ENCODE measurements at regions not wholly inside any gene's neighbourhood (a gene's known extent, or its start where the extent isn't known, plus 50 kb on each side); places are given as distances from the start of the nearest gene placed in this dataset.

DNA sequence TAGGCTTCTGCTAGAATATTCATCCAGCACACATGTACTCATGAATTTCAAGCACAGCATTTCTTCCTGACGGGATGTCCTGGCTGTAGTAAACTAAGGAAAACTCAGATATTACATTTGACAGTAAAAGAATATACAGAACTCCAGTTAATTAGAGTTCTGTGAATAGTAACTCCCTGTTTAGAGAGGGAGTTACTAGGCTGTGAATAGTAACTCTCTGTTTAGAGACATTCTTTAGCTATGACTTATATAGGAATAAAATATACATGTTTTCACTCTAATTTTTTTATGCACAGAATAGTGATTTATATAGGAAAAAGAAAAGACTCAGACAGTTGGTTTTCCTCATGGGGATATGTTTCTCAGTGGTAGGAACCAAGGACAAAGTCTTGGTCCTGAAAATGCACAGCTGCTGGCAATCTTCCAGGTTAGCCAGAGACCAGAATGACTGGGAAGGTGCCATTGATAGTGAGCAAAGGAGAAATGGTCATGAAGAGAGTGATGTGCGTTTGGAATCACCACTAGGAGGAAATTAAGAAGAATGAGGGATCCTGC, 480.7 kb upstream of the THBS1 start:
- Histone ChIP-seq H3K9me3 (ENCODE audit: control insufficient read depth, insufficient read depth, low read length) (no peaks in the 10 kb centered on the region), H3K4me3 (ENCODE audit: low read length) (no peak overlapping the region), H3K4me2 (ENCODE audit: low read length) (no peak overlapping the region), H3F3A (ENCODE audit: control insufficient read depth, insufficient read depth) (no peaks in the 10 kb centered on the region), H4K20me1 (ENCODE audit: control insufficient read depth, insufficient read depth, low read depth, low read length) (no peaks in the 10 kb centered on the region), H3K36me3 (ENCODE audit: control insufficient read depth, low read length) (no peaks in the 10 kb centered on the region), H3K9me2 (replicated peaks; ENCODE audit: control insufficient read depth, low read length) (no peaks in the 10 kb centered on the region), H3K27me3 (ENCODE audit: control insufficient read depth, low read length) (no peaks in the 10 kb centered on the region), H3K27ac (ENCODE audit: low read depth, low read length) (no peak overlapping the region), H3K79me2 (ENCODE audit: control insufficient read depth, low read length) (no peaks in the 10 kb centered on the region), H3K4me1 (ENCODE audit: control insufficient read depth, low read length) (no peaks in the 10 kb centered on the region)
- no peak for TF ChIP-seq EZH2phosphoT487 (IDR thresholded peaks at IDR 0.05; ENCODE audit: borderline replicate concordance, low read length)
- TF ChIP-seq, protein P1, sequence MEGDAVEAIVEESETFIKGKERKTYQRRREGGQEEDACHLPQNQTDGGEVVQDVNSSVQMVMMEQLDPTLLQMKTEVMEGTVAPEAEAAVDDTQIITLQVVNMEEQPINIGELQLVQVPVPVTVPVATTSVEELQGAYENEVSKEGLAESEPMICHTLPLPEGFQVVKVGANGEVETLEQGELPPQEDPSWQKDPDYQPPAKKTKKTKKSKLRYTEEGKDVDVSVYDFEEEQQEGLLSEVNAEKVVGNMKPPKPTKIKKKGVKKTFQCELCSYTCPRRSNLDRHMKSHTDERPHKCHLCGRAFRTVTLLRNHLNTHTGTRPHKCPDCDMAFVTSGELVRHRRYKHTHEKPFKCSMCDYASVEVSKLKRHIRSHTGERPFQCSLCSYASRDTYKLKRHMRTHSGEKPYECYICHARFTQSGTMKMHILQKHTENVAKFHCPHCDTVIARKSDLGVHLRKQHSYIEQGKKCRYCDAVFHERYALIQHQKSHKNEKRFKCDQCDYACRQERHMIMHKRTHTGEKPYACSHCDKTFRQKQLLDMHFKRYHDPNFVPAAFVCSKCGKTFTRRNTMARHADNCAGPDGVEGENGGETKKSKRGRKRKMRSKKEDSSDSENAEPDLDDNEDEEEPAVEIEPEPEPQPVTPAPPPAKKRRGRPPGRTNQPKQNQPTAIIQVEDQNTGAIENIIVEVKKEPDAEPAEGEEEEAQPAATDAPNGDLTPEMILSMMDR (IDR thresholded peaks at IDR 0.05; ENCODE audit: low read depth, low read length, poor library complexity, severe bottlenecking): no peak

DNA sequence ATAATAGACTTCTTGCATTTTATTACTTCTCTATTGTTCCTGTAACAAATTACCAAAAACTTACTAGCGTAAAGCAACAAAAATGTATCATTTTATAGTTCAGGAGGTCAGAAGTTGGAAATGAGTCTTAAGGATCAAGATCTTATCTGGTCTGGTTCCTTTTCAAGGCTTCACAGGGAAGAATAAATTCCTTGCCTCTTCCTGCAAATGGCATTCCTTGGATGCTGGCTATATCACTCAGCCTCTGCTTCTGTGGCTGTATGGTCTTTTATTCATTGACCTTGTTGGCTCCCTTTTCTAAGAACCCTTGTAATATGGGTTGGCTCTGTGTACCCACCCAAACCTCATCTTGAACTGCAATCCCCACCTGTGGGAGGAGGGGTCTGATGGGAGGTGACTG, 478.4 kb upstream of the THBS1 start:
- H3K27me3 ChIP-seq (ENCODE audit: control insufficient read depth, low read length): no peaks in the 10 kb centered on the region
- H3K27ac ChIP-seq (ENCODE audit: low read depth, low read length): no peak overlapping the region
- H3K9me3 ChIP-seq (ENCODE audit: control insufficient read depth, insufficient read depth, low read length): no peaks in the 10 kb centered on the region
- H3K79me2 ChIP-seq (ENCODE audit: control insufficient read depth, low read length): no peaks in the 10 kb centered on the region
- no peaks in the 10 kb centered on the region for H4K20me1 ChIP-seq (ENCODE audit: control insufficient read depth, insufficient read depth, low read depth, low read length)
- no peak overlapping the region for H3K4me2 ChIP-seq (ENCODE audit: low read length)
- H3K9me2 ChIP-seq (replicated peaks; ENCODE audit: control insufficient read depth, low read length): no peaks in the 10 kb centered on the region
- no peak overlapping the region for H3K4me3 ChIP-seq (ENCODE audit: low read length)
- H3K4me1 ChIP-seq (ENCODE audit: control insufficient read depth, low read length): no peaks in the 10 kb centered on the region
- no peaks in the 10 kb centered on the region for H3K36me3 ChIP-seq (ENCODE audit: control insufficient read depth, low read length)
- TF ChIP-seq, protein P1 (IDR thresholded peaks at IDR 0.05; ENCODE audit: low read depth, low read length, poor library complexity, severe bottlenecking): no peak
- no peak for TF ChIP-seq EZH2phosphoT487 (IDR thresholded peaks at IDR 0.05; ENCODE audit: borderline replicate concordance, low read length)
- no peaks in the 10 kb centered on the region for H3F3A ChIP-seq (ENCODE audit: control insufficient read depth, insufficient read depth)

GRCh38 chr15:39106950-39107349, 473.9 kb upstream of the THBS1 start:
- Histone ChIP-seq H3F3A (ENCODE audit: control insufficient read depth, insufficient read depth) (no peaks in the 10 kb centered on the region), H3K4me3 (ENCODE audit: low read length) (no peak overlapping the region), H3K36me3 (ENCODE audit: control insufficient read depth, low read length) (no peaks in the 10 kb centered on the region), H3K27me3 (ENCODE audit: control insufficient read depth, low read length) (no peaks in the 10 kb centered on the region), H3K9me3 (ENCODE audit: control insufficient read depth, insufficient read depth, low read length) (no peaks in the 10 kb centered on the region), H3K4me1 (ENCODE audit: control insufficient read depth, low read length) (no peaks in the 10 kb centered on the region), H3K4me2 (ENCODE audit: low read length) (no peak overlapping the region), H3K79me2 (ENCODE audit: control insufficient read depth, low read length) (no peaks in the 10 kb centered on the region), H4K20me1 (ENCODE audit: control insufficient read depth, insufficient read depth, low read depth, low read length) (no peaks in the 10 kb centered on the region), H3K27ac (ENCODE audit: low read depth, low read length) (no peak overlapping the region), H3K9me2 (replicated peaks; ENCODE audit: control insufficient read depth, low read length) (no peaks in the 10 kb centered on the region)
- TF ChIP-seq, protein P1 (IDR thresholded peaks at IDR 0.05; ENCODE audit: low read depth, low read length, poor library complexity, severe bottlenecking): no peak
- no peak for TF ChIP-seq EZH2phosphoT487 (IDR thresholded peaks at IDR 0.05; ENCODE audit: borderline replicate concordance, low read length)
